Vagina (tissue), 2 donors: ENCODE measurements at regions not wholly inside any gene's neighbourhood (a gene's known extent, or its start where the extent isn't known, plus 50 kb on each side); places are given as distances from the start of the nearest gene placed in this dataset.

Experiments used
- DNase-seq, 2 donors: peaks; one replicate each; pipeline ENCODE4 v3.0.0-alpha.2; 2017; ENCODE audit errors: extremely low spot score in 2 of 2
- H3K27ac ChIP-seq: fragments of 200-600 bp; sonication (generic); one replicate; pipeline ENCODE4 v1.5.1; 2019
- H3K27me3 ChIP-seq: fragments of 200-600 bp; sonication (generic); one replicate; pipeline ENCODE4 v1.5.1; 2019
- H3K36me3 ChIP-seq, 2 donors: fragments of 200-600 bp; sonication (generic); one replicate each; pipeline ENCODE4 v1.5.1; 2017 to 2019
- H3K4me1 ChIP-seq: fragments of 200-600 bp; sonication (generic); one replicate; pipeline ENCODE4 v1.5.1; 2019
- H3K4me3 ChIP-seq, 2 donors: fragments of 200-600 bp; sonication (generic); 1 replicate in 1 of 2; 2 replicates in 1 of 2; pipeline ENCODE4 v1.5.1; 2016 to 2019
- H3K9me3 ChIP-seq: fragments of 200-600 bp; sonication (generic); one replicate; pipeline ENCODE4 v1.5.1; 2019
- POLR2A ChIP-seq, 2 donors: fragments of 450-650 bp; IDR thresholded peaks; one replicate each; pipeline ENCODE4 v1.6.1; 2017; ENCODE audit warnings: antibody characterized with exemption in 2 of 2, mild to moderate bottlenecking in 2 of 2, moderate library complexity in 2 of 2
- POLR2AphosphoS5 ChIP-seq, 2 donors: sonication (generic); formaldehyde crosslinking; IDR thresholded peaks; one replicate each; pipeline ENCODE4 v1.9.0; 2017; ENCODE audit warnings: antibody characterized with exemption in 2 of 2, mild to moderate bottlenecking in 2 of 2, low read depth in 1 of 2; ENCODE audit not compliant: insufficient read depth in 1 of 2
- intact Hi-C: fragments of 100-400 bp; cut with DNase I; formaldehyde crosslinking; loops from one replicate; pipeline ENCODE4 v1.15.1; 2023
- TF ChIP-seq, protein P1 (sequence below), 3 experiments: fragments of 450-650 bp in 2 of 3; fragments of 200-600 bp in 1 of 3; sonication (generic) in 1 of 3; IDR thresholded peaks; one replicate each; pipeline ENCODE4 v1.5.1; 2017 to 2019; ENCODE audit warnings: antibody characterized with exemption in 3 of 3, mild to moderate bottlenecking in 2 of 3, moderate library complexity in 2 of 3

DNA sequence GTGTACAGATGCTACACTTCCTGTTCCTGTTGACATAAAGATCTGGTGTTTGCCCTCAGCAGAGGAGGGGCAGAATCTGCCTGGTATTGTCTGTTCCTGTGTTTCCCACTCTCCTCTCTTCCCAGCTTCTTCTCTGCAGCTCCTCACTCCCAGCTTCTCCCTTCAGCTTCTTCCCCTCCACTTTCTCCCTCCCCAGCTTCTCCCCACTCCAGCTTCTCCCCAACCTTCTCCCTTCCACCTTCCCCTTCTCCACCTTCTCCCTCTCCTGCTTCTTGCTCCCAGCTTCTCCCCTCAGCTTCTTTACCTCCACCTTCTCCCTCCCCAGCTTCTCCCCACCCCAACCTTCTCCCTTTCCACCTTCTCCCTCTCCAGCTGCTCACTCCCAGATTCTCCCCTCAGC is 148.9 kb upstream of the IRX2 start:
- no peak for TF ChIP-seq POLR2A (IDR thresholded peaks at IDR 0.05)
- TF ChIP-seq, protein P1, sequence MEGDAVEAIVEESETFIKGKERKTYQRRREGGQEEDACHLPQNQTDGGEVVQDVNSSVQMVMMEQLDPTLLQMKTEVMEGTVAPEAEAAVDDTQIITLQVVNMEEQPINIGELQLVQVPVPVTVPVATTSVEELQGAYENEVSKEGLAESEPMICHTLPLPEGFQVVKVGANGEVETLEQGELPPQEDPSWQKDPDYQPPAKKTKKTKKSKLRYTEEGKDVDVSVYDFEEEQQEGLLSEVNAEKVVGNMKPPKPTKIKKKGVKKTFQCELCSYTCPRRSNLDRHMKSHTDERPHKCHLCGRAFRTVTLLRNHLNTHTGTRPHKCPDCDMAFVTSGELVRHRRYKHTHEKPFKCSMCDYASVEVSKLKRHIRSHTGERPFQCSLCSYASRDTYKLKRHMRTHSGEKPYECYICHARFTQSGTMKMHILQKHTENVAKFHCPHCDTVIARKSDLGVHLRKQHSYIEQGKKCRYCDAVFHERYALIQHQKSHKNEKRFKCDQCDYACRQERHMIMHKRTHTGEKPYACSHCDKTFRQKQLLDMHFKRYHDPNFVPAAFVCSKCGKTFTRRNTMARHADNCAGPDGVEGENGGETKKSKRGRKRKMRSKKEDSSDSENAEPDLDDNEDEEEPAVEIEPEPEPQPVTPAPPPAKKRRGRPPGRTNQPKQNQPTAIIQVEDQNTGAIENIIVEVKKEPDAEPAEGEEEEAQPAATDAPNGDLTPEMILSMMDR (IDR thresholded peaks at IDR 0.05): no peak
- no peak for TF ChIP-seq POLR2AphosphoS5 (IDR thresholded peaks at IDR 0.05; ENCODE audit: insufficient read depth in 1 of 2, low read depth in 1 of 2)
- H3K4me1 ChIP-seq: no peaks in the 10 kb centered on the region
- H3K4me3 ChIP-seq: no peak overlapping the region
- H3K9me3 ChIP-seq: no peaks in the 10 kb centered on the region
- no peaks in the 10 kb centered on the region for H3K36me3 ChIP-seq
- no peaks in the 10 kb centered on the region for H3K27me3 ChIP-seq
- intact Hi-C loops: no loop called here
- peak; percentile 37 to 52 for DNase-seq
- H3K27ac ChIP-seq: no peak overlapping the region

GRCh38 chr5:2899311-2899710 is 147.8 kb upstream of the IRX2 start:
- DNase-seq: peak; percentile 47 to 79

GRCh38 chr5:2898661-2899060 is 147.2 kb upstream of the IRX2 start:
- Histone ChIP-seq H3K36me3 (no peaks in the 10 kb centered on the region), H3K4me3 (no peak overlapping the region), H3K9me3 (no peaks in the 10 kb centered on the region), H3K4me1 (no peaks in the 10 kb centered on the region), H3K27me3 (no peaks in the 10 kb centered on the region), H3K27ac (no peak overlapping the region)
- peak in 1 of 2 donors; percentile 90 for DNase-seq
- TF ChIP-seq, protein P1 (IDR thresholded peaks at IDR 0.05): no peak
- TF ChIP-seq POLR2A (IDR thresholded peaks at IDR 0.05): no peak
- TF ChIP-seq POLR2AphosphoS5 (IDR thresholded peaks at IDR 0.05; ENCODE audit: insufficient read depth in 1 of 2, low read depth in 1 of 2): no peak
- intact Hi-C loops: no loop called here

More at GRCh38 chr5:2899311-2899710, 147.8 kb upstream of the IRX2 start:
- Histone ChIP-seq H3K9me3 (no peaks in the 10 kb centered on the region), H3K27me3 (no peaks in the 10 kb centered on the region), H3K27ac (no peak overlapping the region), H3K36me3 (no peaks in the 10 kb centered on the region), H3K4me3 (no peak overlapping the region), H3K4me1 (no peaks in the 10 kb centered on the region)
- TF ChIP-seq POLR2AphosphoS5 (IDR thresholded peaks at IDR 0.05; ENCODE audit: insufficient read depth in 1 of 2, low read depth in 1 of 2) (no peak), POLR2A (IDR thresholded peaks at IDR 0.05) (no peak)
- TF ChIP-seq, protein P1 (IDR thresholded peaks at IDR 0.05): no peak
- intact Hi-C loops: no loop called here

DNA sequence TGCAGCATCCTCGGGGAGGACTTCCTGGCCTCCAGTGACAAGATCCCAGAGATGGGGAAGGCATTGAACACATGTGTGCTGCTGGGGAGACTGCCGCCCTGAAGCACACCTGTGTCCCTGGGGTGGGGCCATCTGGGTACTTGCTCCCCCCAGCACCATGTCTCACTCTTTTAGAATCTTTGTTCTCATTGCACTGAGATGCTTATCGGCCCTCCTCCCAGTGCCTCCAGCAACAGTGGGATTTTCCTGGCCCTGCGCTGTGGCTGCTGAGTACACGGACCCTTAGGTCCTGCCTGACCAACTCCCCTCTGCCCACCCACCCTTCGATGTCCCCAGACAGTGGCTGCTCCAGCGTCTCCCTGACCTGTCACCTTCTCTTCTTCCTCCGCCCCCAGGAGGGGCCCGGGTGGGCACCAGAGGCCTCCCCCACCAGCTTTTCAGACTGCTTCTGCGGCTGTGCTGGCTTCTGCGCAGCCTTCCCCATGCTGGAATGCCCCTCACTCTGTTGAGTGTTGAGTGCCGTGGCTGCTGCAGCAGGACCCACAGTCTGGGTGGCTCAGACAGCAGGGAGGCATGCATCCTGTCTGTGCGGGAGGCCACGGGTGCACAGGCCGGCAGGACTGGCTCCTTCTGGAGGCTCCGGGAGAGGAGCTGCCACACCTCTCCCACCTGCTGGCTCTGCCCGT is 145.9 kb upstream of the IRX2 start:
- Histone ChIP-seq H3K4me3 (no peak overlapping the region), H3K27me3 (no peaks in the 10 kb centered on the region), H3K27ac (no peak overlapping the region), H3K4me1 (no peaks in the 10 kb centered on the region), H3K36me3 (no peaks in the 10 kb centered on the region), H3K9me3 (no peaks in the 10 kb centered on the region)
- TF ChIP-seq POLR2A (IDR thresholded peaks at IDR 0.05): no peak
- TF ChIP-seq POLR2AphosphoS5 (IDR thresholded peaks at IDR 0.05; ENCODE audit: insufficient read depth in 1 of 2, low read depth in 1 of 2): no peak
- TF ChIP-seq, protein P1 (IDR thresholded peaks at IDR 0.05): no peak
- intact Hi-C loops: no loop called here
- peak; percentile 77 to 79 for DNase-seq
